ENCODE measurements at regions not wholly inside any gene's neighbourhood (a gene's known extent, or its start where the extent isn't known, plus 50 kb on each side); places are given as distances from the start of the nearest gene placed in this dataset.
A peak's percentile ranks its signal among the peaks of the same experiment; 100 is the strongest.

DNA sequence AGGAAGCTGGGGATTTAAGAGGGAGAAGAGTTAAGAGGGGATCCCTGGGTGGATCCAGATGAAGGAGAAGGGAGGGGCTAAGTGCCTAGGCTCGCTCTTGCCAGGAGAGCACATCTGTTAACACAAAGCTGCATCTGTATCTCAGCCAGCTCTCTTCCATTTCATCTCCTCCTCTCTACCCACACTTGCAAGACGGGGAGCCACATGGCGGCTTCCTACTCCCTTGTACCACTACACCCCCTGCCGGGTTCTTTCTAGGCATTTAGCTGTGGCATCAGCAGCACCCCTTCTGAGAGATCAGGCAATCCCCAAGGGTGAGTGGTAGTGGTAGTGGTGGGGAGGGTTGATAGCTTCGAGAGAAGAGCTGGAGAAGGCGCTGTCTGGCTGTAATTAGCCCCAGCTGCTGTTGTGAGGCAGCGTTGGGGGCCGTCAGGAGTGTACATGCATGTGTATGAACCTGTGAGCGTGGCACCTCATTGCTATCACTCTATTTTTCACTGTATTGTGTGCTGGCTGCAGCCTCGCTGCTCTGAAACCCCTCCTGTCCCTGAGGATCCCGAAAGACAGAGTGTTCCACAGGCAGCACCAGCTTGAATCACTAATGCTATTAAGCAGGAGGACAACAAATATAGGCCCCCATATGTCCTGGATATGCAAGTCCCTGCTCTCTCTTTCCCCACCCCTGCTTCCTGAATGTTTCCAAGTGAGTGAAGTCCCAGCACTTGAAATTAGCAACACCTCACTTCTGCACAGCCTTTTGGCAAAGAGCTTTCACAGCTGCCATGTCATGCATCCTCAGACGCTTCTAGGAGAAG is 73.7 kb downstream of the RTL9 start:
- DNase-seq (ENCODE audit: low spot score): no peak

DNA sequence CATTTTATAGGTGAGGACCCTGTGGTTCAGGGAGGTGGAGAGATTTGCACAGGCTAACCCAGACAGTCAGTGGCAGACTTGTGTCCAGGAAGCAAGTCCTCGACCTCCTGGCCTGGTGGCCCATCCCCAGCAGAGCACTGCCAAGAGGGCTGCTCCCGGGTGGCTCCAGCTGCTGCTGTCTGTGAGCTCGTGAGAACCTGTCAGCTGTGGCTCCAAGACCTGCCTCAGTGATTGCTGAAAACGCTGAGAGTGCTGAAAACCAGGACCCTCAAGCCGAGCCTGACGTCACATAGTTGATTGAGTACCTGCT is 74.2 kb downstream of the RTL9 start:
- no peak for DNase-seq (ENCODE audit: low spot score)

- DNase-seq (ENCODE audit: low spot score): no peak
Measured at GRCh38 chrX:110435196-110435595, 76.5 kb downstream of the RTL9 start.

DNA sequence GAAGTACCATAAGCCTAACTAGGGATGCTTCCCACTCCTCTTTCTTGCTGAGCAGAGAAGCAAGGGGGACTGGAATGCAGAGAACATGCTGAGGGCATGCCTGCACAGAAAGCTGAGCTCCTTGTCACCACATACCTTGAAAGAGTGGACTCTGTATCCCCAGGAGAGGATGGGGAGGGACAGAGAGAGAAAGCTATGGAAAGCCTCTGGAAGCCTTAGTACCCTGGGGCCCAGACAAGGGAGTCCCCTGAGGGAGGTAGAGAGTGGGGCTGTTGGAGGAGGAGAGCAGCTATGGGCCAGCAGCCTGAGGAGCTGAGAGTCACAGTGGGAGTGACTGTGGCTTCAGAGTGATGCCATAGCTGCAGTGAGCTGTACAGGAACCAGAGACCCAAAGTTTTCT is 77.9 kb downstream of the RTL9 start:
- DNase-seq (ENCODE audit: low spot score): no peak

GRCh38 chrX:110437686-110438085 is 79.0 kb downstream of the RTL9 start:
- no peak for DNase-seq (ENCODE audit: low spot score)

GRCh38 chrX:110440016-110440805 is 81.6 kb downstream of the RTL9 start:
- no peak for DNase-seq (ENCODE audit: low spot score)

DNA sequence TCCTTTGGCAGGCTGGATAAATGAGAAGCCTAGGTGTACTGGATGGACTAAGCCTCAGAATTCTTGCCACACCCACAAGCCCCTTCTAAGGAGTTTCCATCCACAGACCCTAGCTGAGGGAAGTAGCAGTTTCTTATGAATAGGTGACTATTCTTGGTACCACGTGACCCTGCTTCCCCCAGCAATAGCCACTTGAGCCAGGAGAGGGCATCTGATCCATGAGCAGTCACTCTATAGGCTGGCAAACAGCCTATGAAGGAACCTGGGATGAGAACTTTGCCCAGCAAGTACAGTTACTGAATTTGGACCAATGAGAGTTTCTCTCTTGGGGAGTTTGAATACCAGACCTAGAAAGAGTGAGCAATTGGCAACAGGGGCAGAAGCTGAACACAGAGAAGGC is 84.0 kb downstream of the RTL9 start:
- no peak for DNase-seq (ENCODE audit: low spot score)

GRCh38 chrX:110444996-110445395 is 86.3 kb downstream of the RTL9 start:
- no peak for DNase-seq (ENCODE audit: low spot score)

DNA sequence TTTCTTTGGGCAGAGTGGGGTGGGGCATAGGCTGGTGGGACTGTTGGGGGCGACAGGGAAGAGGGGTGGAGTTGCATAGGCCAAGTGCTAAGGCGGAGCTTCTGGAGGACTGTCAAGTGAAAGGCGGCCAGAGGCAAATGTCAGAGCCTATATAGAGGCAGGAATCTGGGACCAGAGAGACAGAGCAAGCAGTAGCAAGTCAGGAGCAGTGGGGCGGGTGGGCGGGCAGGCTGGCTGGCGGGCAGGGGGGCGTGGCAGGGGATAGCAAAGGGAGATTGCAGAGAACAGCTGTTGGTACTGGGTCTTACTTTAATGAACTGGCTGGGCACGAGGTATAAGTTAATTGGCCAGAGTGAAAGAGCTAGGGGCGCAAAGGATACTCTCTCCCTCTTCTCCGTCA is 89.8 kb downstream of the RTL9 start:
- no peak for DNase-seq (ENCODE audit: low spot score)

GRCh38 chrX:110449312-110449711 is 90.7 kb downstream of the RTL9 start:
- no peak for DNase-seq (ENCODE audit: low spot score)

GRCh38 chrX:110450050-110450449 is 91.4 kb downstream of the RTL9 start:
- DNase-seq (ENCODE audit: low spot score): peak; percentile 84

GRCh38 chrX:110454336-110454735 is 95.7 kb downstream of the RTL9 start:
- DNase-seq (ENCODE audit: low spot score): no peak

DNA sequence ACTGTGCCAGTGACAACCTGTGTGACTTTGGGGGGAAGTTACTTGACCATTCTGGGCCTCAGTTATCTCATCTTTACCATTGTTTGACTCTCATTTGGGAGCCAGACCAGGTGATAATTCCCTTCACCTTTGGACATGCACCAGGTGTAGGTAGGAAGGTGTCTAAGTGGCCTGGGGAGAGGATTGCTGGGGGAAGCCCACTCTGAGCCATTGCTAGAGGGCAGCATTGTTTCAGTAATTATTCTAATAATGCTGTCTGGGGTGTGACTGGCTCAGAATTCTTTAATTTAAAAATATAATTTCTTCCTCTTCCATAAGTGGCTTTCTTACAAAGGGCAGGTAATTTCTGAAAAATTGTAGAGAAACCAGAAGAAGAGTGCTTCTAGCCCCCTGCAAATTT is 104.3 kb downstream of the RTL9 start:
- no peak for DNase-seq (ENCODE audit: low spot score)

DNA sequence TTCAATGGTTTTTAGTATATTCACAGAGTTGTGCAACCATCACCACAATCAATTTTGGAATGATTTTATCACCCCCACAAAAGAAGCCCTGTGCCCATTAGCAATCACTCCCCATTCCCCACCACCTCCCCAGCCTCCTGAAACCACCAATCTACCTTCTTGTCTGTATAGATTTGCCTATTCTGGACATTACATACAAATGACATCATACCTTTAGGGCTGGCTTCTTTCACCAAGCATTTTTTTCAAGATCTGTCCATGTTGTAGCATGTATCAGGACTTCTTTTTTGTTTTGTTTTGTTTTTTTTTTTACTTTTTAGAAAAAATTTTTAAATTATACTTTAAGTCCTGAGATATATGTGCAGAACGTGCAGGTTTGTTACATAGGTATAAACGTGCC is 108.1 kb downstream of the RTL9 start:
- no peak for DNase-seq (ENCODE audit: low spot score)

GRCh38 chrX:110472265-110472664 is 113.6 kb downstream of the RTL9 start:
- no peak for DNase-seq (ENCODE audit: low spot score)

DNA sequence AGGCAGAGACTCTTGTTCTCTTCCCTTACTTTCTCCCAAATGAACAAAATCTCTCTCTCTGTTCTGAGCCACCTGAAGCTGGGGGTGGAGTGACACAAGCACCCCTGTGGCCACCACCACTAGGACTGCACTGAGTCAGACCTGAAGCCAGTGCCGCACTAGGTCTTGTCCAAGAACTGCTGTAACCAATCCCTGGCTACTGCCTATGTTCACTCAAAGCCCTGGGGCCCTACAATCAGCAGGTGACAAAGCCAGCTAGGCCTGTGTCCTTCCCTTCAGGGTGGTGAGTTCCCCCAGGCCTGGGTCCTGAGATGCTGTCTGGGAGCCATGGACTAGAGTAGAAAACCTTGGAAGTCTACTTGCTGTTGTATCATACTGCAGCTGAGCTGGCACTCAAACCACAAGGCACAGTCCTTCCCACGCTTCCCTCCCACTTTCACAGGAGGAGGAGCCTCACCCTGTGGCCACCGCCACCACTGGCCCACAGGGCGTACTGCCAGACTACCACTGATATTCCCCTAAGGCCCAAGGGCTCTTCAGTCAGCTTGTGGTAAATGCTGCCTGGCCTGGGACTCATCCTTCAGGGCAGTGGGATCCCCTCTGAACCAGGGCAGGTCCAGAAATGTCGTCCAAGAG is 119.1 kb downstream of the RTL9 start:
- no peak for DNase-seq (ENCODE audit: low spot score)

- DNase-seq (ENCODE audit: low spot score): no peak
Measured at GRCh38 chrX:110491846-110492620, 133.4 kb downstream of the RTL9 start.

- no peak for DNase-seq (ENCODE audit: low spot score)
Measured at GRCh38 chrX:110504947-110505346, 146.3 kb downstream of the RTL9 start.

DNA sequence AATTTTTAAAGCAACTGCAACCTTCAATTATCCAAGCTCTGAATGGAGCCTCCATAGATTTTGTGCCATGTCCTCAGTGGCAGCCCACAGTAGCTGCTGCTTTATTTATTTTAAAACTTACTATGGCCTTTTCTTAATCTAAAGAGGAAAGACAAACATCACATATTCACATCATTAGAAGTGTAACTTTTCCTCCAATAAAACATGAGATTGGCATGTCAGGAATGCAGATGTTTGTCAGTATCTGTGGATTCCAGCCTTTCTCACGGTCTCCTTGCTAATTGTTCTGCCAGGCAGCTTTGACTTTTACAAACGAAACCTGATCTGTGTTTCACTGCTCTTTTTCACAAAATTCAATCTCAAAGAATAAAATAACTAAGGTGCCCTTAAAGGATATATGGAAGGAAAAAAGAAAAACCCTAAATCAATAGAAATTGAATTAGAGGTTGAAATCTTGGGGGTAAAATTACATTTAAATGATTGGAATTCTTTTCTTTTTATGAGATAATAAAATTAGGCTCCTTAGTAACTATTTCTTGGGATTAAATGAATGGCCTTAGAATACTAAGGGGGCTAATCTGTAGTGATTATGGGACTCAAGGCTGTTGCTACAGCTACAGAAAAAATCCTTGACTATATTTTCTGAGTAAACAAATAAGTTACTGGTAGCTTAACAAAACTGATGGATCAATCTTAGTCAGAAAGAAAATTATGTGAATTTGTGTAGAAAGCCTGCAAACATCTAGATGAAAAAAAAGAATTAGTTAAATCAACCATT is 151.3 kb downstream of the RTL9 start:
- DNase-seq (ENCODE audit: low spot score): no peak

- DNase-seq (ENCODE audit: low spot score): no peak
Measured at GRCh38 chrX:110511238-110511637, 152.6 kb downstream of the RTL9 start.

GRCh38 chrX:110512341-110512740 is 153.7 kb downstream of the RTL9 start:
- no peak for DNase-seq (ENCODE audit: low spot score)

- DNase-seq (ENCODE audit: low spot score): no peak
Measured at GRCh38 chrX:110514509-110514908, 155.9 kb downstream of the RTL9 start.
